HCEC 1CT (cell line): ENCODE measurements at regions not wholly inside any gene's neighbourhood (a gene's known extent, or its start where the extent isn't known, plus 50 kb on each side); places are given as distances from the start of the nearest gene placed in this dataset.

Experiments used
- DNase-seq: peaks from one replicate; pipeline ENCODE4 v3.0.0-alpha.2; 2017

- no peak for DNase-seq
Observed at GRCh38 chr9:90013778-90014177, 409.0 kb downstream of the GADD45G start.

GRCh38 chr9:90014421-90014820, 409.6 kb downstream of the GADD45G start:
- DNase-seq, result no peak

DNA sequence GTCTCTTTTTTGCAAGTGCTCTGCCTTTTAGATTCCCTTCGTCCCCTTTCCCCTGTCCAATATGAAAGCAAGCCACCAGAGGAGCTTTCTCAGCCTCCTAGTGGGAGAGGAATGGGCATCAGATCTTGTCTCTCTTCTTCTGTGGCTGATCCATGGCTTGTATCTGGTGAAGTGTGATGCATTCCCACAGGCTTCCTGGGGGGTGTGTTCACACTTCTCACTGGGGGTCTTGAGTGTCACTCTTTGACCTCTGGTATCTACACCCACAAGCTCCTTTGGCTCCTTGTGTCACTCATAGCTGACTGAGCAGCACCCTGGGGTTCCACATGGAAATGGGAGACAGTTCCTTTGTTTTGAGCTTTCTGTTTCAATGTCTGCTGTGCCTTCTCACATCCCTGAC, 411.5 kb downstream of the GADD45G start:
- no peak for DNase-seq

DNA sequence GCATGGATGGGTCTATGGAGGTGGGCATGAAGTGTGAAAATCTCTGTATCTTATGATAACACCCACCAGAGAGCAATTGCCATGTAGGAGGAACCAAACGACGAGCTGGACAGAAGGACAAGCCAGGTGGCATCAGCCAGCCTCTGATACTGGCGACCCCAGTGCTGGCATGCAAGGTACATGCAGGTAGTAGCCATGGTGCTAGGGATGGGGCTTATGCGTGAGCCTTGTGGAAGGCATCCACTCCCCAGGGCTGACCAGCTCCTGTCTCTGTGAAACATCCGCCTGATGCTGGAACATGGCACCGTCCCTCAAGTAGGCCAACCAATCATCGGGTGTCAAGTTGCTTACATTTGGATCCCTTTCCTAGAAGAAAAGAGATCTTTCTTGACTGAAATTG, 412.9 kb downstream of the GADD45G start:
- no peak for DNase-seq

- no peak for DNase-seq
Observed at GRCh38 chr9:90018688-90019087, 413.9 kb downstream of the GADD45G start.

DNA sequence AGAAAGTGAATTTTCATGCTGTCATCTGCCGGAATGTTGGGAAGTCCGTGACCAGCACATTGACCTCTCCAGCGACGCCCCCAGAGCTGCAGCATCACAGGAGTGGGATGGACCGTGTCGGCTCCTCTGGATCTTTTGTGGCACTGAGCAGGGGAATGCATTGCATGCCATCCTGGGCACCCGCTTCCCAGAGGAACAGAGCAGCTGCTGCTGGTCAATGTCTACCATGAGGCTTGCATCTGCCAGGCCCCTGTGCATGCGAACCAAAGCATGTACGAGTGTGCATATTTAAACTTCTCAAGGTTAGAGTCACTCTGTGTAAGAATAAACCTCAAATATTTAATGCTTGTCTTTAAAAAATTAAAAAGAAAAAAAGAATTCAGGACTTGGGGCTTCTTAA, 414.8 kb downstream of the GADD45G start:
- no peak for DNase-seq

- DNase-seq, result no peak
Observed at GRCh38 chr9:90020276-90020871, 415.6 kb downstream of the GADD45G start.

GRCh38 chr9:90021216-90021906, 416.5 kb downstream of the GADD45G start:
- DNase-seq, result no peak

DNA sequence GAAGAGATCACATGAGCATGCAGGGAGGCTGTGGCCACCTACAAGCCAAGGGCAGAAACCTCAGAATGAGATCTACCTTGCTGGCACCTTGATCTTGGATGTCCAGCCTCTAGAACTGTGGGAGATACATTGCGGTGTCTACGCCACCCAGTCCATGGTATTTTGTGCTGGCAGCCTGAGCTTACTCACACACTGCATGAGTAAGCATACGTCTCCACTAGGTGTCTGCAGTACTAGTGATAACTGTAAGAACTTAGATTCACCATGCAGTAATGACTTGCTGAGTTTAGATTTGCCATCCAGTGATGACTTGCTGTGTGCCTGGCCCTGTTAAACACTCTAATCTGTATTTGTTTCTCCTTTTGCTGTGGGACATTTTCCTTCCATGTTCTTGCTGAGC, 417.7 kb downstream of the GADD45G start:
- no peak for DNase-seq

DNA sequence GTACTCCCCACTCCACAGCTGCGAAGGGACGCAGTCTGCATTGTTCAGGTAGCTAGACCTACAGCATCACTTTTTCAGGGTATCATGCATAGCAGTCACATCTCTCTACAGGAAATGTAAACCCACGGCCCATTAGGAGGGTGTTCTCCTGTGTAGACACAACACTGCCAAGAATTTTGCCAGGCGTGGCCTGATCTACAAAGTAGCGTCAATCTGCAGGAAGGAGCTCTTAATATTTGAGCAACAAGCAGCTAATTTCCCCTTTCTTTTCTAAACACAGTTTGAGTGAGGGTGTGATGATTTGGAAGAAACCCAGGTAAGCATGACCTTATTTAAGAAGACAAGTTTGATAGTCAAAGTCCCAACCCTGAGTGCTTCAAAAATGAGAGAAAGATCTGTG, 419.0 kb downstream of the GADD45G start:
- DNase-seq, result no peak

GRCh38 chr9:90024409-90024808, 419.6 kb downstream of the GADD45G start:
- no peak for DNase-seq

GRCh38 chr9:90024823-90025222, 420.0 kb downstream of the GADD45G start:
- DNase-seq, result no peak

GRCh38 chr9:90025816-90026215, 421.0 kb downstream of the GADD45G start:
- DNase-seq, result no peak

GRCh38 chr9:90027296-90027790, 422.5 kb downstream of the GADD45G start:
- DNase-seq, result no peak

DNA sequence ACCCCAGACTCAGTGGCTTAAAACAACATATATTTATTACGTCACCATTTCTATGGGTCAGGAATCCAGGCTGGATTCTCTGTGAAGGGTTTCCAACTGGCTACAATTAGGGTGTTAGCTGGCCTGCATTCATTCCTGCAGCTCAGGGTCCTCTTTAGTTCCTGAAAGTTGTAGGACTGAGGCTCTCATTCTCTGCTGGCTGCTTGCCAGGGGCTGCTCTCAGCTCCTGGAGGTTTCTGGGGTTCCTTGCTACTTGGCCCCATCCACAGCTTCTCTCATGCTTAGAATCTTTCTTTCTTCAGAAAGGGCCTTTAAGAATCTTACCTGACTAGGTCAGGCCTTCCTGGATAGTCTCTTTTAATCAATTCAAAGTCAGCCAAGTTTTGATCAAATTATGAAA, 424.6 kb downstream of the GADD45G start:
- no peak for DNase-seq

- no peak for DNase-seq
Observed at GRCh38 chr9:90029996-90030395, 425.2 kb downstream of the GADD45G start.

- no peak for DNase-seq
Observed at GRCh38 chr9:90032296-90033027, 427.6 kb downstream of the GADD45G start.

DNA sequence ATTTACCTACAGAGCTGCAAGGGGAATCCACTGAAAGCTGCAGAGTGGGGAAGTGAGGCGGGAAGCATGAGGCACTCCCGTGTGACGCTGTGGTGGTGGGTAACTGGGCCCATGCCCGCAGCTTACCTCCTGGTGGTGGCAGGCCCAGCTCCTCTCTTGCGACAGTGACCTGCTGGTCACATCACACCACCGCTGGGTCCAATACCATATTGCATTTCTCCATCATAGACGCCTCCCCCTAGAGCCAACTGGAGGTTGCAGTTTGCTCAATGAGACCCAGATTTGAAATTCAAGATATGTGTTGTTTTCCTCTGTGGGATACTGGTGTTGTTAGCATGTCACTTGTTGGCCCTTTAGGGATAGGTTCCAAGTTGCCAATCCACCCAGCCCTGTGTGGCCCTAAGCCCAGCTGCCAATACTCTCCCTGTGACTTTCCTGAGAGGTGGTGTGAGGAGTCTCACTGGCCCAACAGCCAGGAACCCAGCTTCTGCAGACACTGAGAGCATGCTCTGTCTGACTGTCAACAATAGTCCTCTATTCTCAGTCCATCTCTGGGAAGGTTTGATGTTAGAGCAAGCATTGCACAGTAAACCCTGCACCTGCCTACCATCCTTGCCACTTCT, 428.3 kb downstream of the GADD45G start:
- no peak for DNase-seq

GRCh38 chr9:90034071-90034470, 429.3 kb downstream of the GADD45G start:
- DNase-seq, result no peak

DNA sequence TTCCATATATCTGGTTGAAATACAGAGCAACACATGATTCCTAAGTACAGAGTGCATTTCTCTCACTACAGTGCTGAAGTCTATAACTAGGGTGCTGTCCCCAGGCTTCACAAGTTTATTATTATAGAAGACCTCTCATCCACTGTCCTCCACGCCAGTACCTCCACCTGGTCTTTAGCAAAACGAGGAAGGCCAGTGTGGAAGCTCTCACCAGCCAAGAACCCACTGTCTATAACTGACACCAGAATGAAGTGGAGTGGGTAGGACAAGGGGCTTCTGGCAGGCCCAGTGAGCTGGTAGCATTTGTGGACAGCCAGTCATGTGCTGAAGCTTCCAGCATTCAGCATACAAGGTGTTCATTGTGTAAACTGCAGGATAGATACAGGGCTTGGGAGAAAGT, 430.7 kb downstream of the GADD45G start:
- no peak for DNase-seq

GRCh38 chr9:90037146-90037797, 432.5 kb downstream of the GADD45G start:
- DNase-seq, result no peak

- DNase-seq, result no peak
Observed at GRCh38 chr9:90038763-90039162, 434.0 kb downstream of the GADD45G start.

DNA sequence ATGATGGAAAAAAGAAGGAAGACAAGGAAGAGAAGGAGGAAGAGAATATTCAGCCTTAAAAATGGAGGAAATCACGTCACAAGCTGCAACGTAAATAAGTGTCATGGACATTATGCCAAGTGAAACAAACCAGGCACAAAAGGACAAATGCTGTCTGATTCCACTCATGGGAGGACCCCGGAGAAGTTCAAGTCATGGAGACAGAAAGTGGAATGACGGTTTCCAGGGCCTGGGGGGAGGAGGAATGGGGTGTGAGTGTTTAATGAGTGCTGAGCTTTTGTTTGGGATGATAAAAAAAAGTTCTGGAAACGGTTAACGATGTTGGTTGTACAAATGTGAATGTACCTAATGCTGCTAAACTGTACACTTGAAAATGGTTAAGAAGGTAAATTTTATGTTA, 439.5 kb downstream of the GADD45G start:
- no peak for DNase-seq
